Astrocyte of the hippocampus (primary cell): ENCODE measurements at regions not wholly inside any gene's neighbourhood (a gene's known extent, or its start where the extent isn't known, plus 50 kb on each side); places are given as distances from the start of the nearest gene placed in this dataset.
A peak's percentile ranks its signal among the peaks of the same experiment; 100 is the strongest.
"Not testable (repeated sequence)": the region's sequence is repeated elsewhere in the genome, so short reads cannot be mapped to it uniquely, and the experiment has no call there.

ENCODE experiments used
- DNase-seq: peaks from one replicate; pipeline ENCODE4 v3.0.0; 2011; ENCODE audit warnings: low read depth, low spot score

GRCh38 chr14:38589747-38590350 lies 334.0 kb upstream of the CLEC14A start:
- no peak for DNase-seq

GRCh38 chr14:38583471-38583870 lies 327.6 kb upstream of the CLEC14A start:
- DNase-seq = no peak

GRCh38 chr14:38578278-38578681 lies 322.4 kb upstream of the CLEC14A start:
- DNase-seq = no peak

- DNase-seq = no peak
Measured at GRCh38 chr14:38567703-38568102, 311.8 kb upstream of the CLEC14A start.

- DNase-seq = no peak
Measured at GRCh38 chr14:38561657-38562056, 305.8 kb upstream of the CLEC14A start.

- no peak for DNase-seq
Measured at GRCh38 chr14:38559711-38560110, 303.8 kb upstream of the CLEC14A start.

GRCh38 chr14:38557391-38557790 lies 301.5 kb upstream of the CLEC14A start:
- not testable (repeated sequence) for DNase-seq

GRCh38 chr14:38556252-38556651 lies 300.4 kb upstream of the CLEC14A start:
- no peak for DNase-seq

GRCh38 chr14:38554026-38554425 lies 298.1 kb upstream of the CLEC14A start:
- no peak for DNase-seq

- DNase-seq = peak; percentile 67
Measured at GRCh38 chr14:38553586-38553985, 297.7 kb upstream of the CLEC14A start.

GRCh38 chr14:38549564-38549963 lies 293.7 kb upstream of the CLEC14A start:
- DNase-seq = no peak

GRCh38 chr14:38547961-38548490 lies 292.1 kb upstream of the CLEC14A start:
- DNase-seq = no peak

GRCh38 chr14:38546932-38547551 lies 291.1 kb upstream of the CLEC14A start:
- no peak for DNase-seq

- no peak for DNase-seq
Measured at GRCh38 chr14:38544776-38545175, 288.9 kb upstream of the CLEC14A start.

- DNase-seq = not testable (repeated sequence)
Measured at GRCh38 chr14:38543851-38544250, 288.0 kb upstream of the CLEC14A start.

- DNase-seq = not testable (repeated sequence)
Measured at GRCh38 chr14:38538053-38538452, 282.2 kb upstream of the CLEC14A start.

GRCh38 chr14:38536376-38537038 lies 280.6 kb upstream of the CLEC14A start:
- no peak for DNase-seq

GRCh38 chr14:38528582-38528981 lies 272.7 kb upstream of the CLEC14A start:
- no peak for DNase-seq

GRCh38 chr14:38527502-38527878 lies 271.6 kb upstream of the CLEC14A start:
- no peak for DNase-seq

GRCh38 chr14:38526826-38527501 lies 271.1 kb upstream of the CLEC14A start:
- DNase-seq = no peak

GRCh38 chr14:38524636-38525509 lies 269.0 kb upstream of the CLEC14A start:
- no peak for DNase-seq
